ENCODE measurements at regions not wholly inside any gene's neighbourhood (a gene's known extent, or its start where the extent isn't known, plus 50 kb on each side); places are given as distances from the start of the nearest gene placed in this dataset.

GRCh38 chr12:61362037-61362436 is 898.2 kb upstream of the USP15 start:
- CTCF ChIA-PET (ENCODE audit: low intra/inter-chr PET ratio), result no interaction called here
- WGBS (ENCODE audit: insufficient coverage, low coverage, missing lambda C conversion rate), result 3% methylated on average over 3 of the region's 3 CpGs
- Histone ChIP-seq H3K4me1 (replicated peaks in 1 of 2; ENCODE audit: control insufficient read depth in 2 of 2, insufficient read depth in 2 of 2, low read length in 2 of 2) (no peaks in the 10 kb centered on the region), H3K79me2 (ENCODE audit: control insufficient read depth, insufficient read depth, low read length) (no peaks in the 10 kb centered on the region), H3K27ac (ENCODE audit: extremely low read depth, low read depth, low read length) (no peak overlapping the region), H3K9me3 (replicated peaks; ENCODE audit: control insufficient read depth, insufficient read depth, low read depth, low read length) (no peaks in the 10 kb centered on the region), H3K36me3 (ENCODE audit: control insufficient read depth, insufficient read depth, low read length) (no peaks in the 10 kb centered on the region), H3K4me3 (no peak overlapping the region), H3K9ac (ENCODE audit: insufficient read depth in 1 of 2, low read depth in 2 of 2, low read length in 2 of 2) (no peak overlapping the region), H3K27me3 (ENCODE audit: control insufficient read depth in 2 of 2, insufficient read depth in 2 of 2, low read length in 2 of 2) (no peaks in the 10 kb centered on the region), H3K4me2 (ENCODE audit: insufficient read depth, low read length) (no peak overlapping the region), H2AFZ (ENCODE audit: low read depth, low read length) (no peak overlapping the region), H4K20me1 (replicated peaks; ENCODE audit: control insufficient read depth, insufficient read depth, low read length) (no peaks in the 10 kb centered on the region), H3K9me1 (ENCODE audit: control insufficient read depth, insufficient read depth, low read length) (no peaks in the 10 kb centered on the region)
- ATAC-seq (no peak), DNase-seq (ENCODE audit: extremely low read depth in 1 of 4, low spot score in 3 of 4) (no peak), FAIRE-seq (no peak)
- POLR2A ChIA-PET, result no interaction called here
- intact Hi-C loops (cut with micrococcal nuclease), result no loop called here
- no TSS peak for BruUV-seq (replicated peaks)
- in situ Hi-C loops (cut with MboI), result no loop called here
- TF ChIP-seq SFPQ (IDR thresholded peaks at IDR 0.05; ENCODE audit: low read depth, low read length) (no peak), TAL1 (IDR thresholded peaks at IDR 0.05) (no peak), ZNF695 (CRISPR knock-in tag; IDR thresholded peaks at IDR 0.05) (no peak), SIN3A (IDR thresholded peaks at IDR 0.05; ENCODE audit: borderline replicate concordance in 2 of 2, control insufficient read depth in 1 of 2, low read depth in 2 of 2, low read length in 2 of 2) (no peak), DIDO1 (tag; IDR thresholded peaks at IDR 0.05; ENCODE audit: low read depth) (no peak), SMARCA4 (IDR thresholded peaks at IDR 0.05) (no peak), PML (IDR thresholded peaks at IDR 0.05; ENCODE audit: low read length) (no peak), NFIX (CRISPR knock-in tag; IDR thresholded peaks at IDR 0.05; ENCODE audit: low read depth) (no peak), ZNF592 (IDR thresholded peaks at IDR 0.05) (no peak), TCF3 (CRISPR knock-in tag; IDR thresholded peaks at IDR 0.05) (no peak), NCOA4 (IDR thresholded peaks at IDR 0.05; ENCODE audit: partially characterized antibody) (no peak), ETV6 (IDR thresholded peaks at IDR 0.05; ENCODE audit: borderline replicate concordance in 1 of 2, low read depth in 2 of 2, low read length in 1 of 2) (no peak), ETV6 (CRISPR knock-in tag; IDR thresholded peaks at IDR 0.05; ENCODE audit: borderline replicate concordance) (no peak), BCLAF1 (IDR thresholded peaks at IDR 0.05; ENCODE audit: borderline replicate concordance in 1 of 2, control insufficient read depth in 1 of 2, low read depth in 2 of 2, low read length in 1 of 2) (no peak)

Data from K562 (cell line).